Endothelial cell of umbilical vein (primary cell): ENCODE measurements at regions not wholly inside any gene's neighbourhood (a gene's known extent, or its start where the extent isn't known, plus 50 kb on each side); places are given as distances from the start of the nearest gene placed in this dataset.
A peak's percentile ranks its signal among the peaks of the same experiment; 100 is the strongest.

Experiments
- BruUV-seq: library from RNA; stranded (reverse); fragments of 400-500 nt; replicated peaks from 2 replicates; lab custom pipeline; 2021; lab: Mats Ljungman, UMichigan
- CTCF ChIA-PET: fragments of 300-600, 350-600 bp; sonication (Branson Sonifier 250); formaldehyde crosslinking; loops from one replicate; lab custom pipeline; 2021; ENCODE audit warnings: antibody characterized with exemption, inconsistent platforms; lab: Charles Lee
- POLR2A ChIA-PET: fragments of 300-600, 350-600 bp; sonication (Branson Sonifier 250); formaldehyde crosslinking; loops from one replicate; lab custom pipeline; 2021; ENCODE audit warnings: antibody characterized with exemption, inconsistent platforms; lab: Charles Lee
- DNase-seq: peaks from one replicate; pipeline ENCODE4 v3.0.0-alpha.2; 2011; ENCODE audit warnings: low read depth, low spot score
- FAIRE-seq: peaks from 2 replicates; lab custom pipeline; 2011; peaks lifted over from hg19 to GRCh38; lab: Jason Lieb, UNC
- H2AFZ ChIP-seq: 2 replicates; pipeline ENCODE4 v1.6.0; 2012; ENCODE audit warnings: low read depth, low read length, control low read depth, inconsistent platforms
- H3K27ac ChIP-seq: 2 replicates; pipeline ENCODE4 v1.5.1; 2011; ENCODE audit warnings: low read depth, mild to moderate bottlenecking, control low read depth, low read length, moderate library complexity; ENCODE audit not compliant: insufficient read depth
- H3K27me3 ChIP-seq, 2 experiments: 2 replicates each; pipeline versions ENCODE4 v1.6.0 to v1.6.1; 2011; ENCODE audit warnings: low read length in 2 of 2, mixed read lengths in 1 of 2; ENCODE audit not compliant: control insufficient read depth in 2 of 2, insufficient read depth in 2 of 2
- H3K36me3 ChIP-seq, 2 experiments: 2 replicates in 1 of 2; 3 replicates in 1 of 2; pipeline ENCODE4 v1.5.1; 2011; ENCODE audit warnings: low read length in 2 of 2, mild to moderate bottlenecking in 1 of 2, moderate library complexity in 1 of 2; ENCODE audit not compliant: control insufficient read depth in 2 of 2, insufficient read depth in 2 of 2; ENCODE audit errors: extremely low read depth in 1 of 2
- H3K4me1 ChIP-seq: 3 replicates; pipeline ENCODE4 v1.5.1; 2011; ENCODE audit warnings: mild to moderate bottlenecking, low read length; ENCODE audit not compliant: control insufficient read depth, insufficient read depth; ENCODE audit errors: extremely low read depth
- H3K4me2 ChIP-seq: 2 replicates; pipeline ENCODE4 v1.6.1; 2011; ENCODE audit warnings: low read length, control low read depth, mixed read lengths; ENCODE audit not compliant: insufficient read depth
- H3K4me3 ChIP-seq, 3 experiments: fragments of 200-600 bp in 1 of 3; sonication (generic), shearing (Covaris generic) in 1 of 3; replicated peaks in 1 of 3; 2 replicates each; pipeline ENCODE4 v1.5.1; 2011 to 2016; ENCODE audit warnings: control low read depth in 3 of 3, low read length in 3 of 3, mild to moderate bottlenecking in 2 of 3, inconsistent platforms in 1 of 3, low read depth in 1 of 3, moderate library complexity in 1 of 3; ENCODE audit not compliant: insufficient read depth in 1 of 3
- H3K79me2 ChIP-seq: 2 replicates; pipeline ENCODE4 v1.6.0; 2012; ENCODE audit warnings: low read length, inconsistent platforms; ENCODE audit not compliant: control insufficient read depth, insufficient read depth
- H3K9ac ChIP-seq: replicated peaks from 2 replicates; pipeline ENCODE3; 2011; ENCODE audit warnings: low read length, control low read depth; ENCODE audit not compliant: insufficient read depth; ENCODE audit errors: extremely low read depth
- H3K9me1 ChIP-seq: replicated peaks from 3 replicates; pipeline ENCODE4 v1.6.0; 2011; ENCODE audit warnings: mild to moderate bottlenecking, low read length; ENCODE audit not compliant: control insufficient read depth, insufficient read depth; ENCODE audit errors: extremely low read depth
- H3K9me3 ChIP-seq: replicated peaks from 2 replicates; pipeline ENCODE4 v1.5.1; 2012; ENCODE audit warnings: low read length, inconsistent platforms; ENCODE audit not compliant: control insufficient read depth, insufficient read depth
- H4K20me1 ChIP-seq: replicated peaks from 2 replicates; pipeline ENCODE3; 2011; ENCODE audit warnings: mild to moderate bottlenecking, low read length; ENCODE audit not compliant: control insufficient read depth, insufficient read depth; ENCODE audit errors: extremely low read depth
- CTCF ChIP-seq, 2 donors: IDR thresholded peaks; 1 replicate in 1 of 2; 2 replicates in 1 of 2; pipeline ENCODE4 v1.5.1; 2011; ENCODE audit warnings: low read length in 2 of 2, mild to moderate bottlenecking in 2 of 2, moderate library complexity in 2 of 2, control low read depth in 1 of 2, inconsistent platforms in 1 of 2, low read depth in 1 of 2; ENCODE audit not compliant: insufficient read depth in 1 of 2; ENCODE audit errors: extremely low read depth in 1 of 2
- EZH2 ChIP-seq: IDR thresholded peaks from 2 replicates; pipeline ENCODE4 v1.6.1; 2012; ENCODE audit warnings: borderline replicate concordance, low read depth, mild to moderate bottlenecking, moderate library complexity, low read length, inconsistent platforms; ENCODE audit not compliant: severe bottlenecking
- FOS ChIP-seq: IDR thresholded peaks from 2 replicates; pipeline ENCODE4 v1.6.1; 2011; ENCODE audit warnings: mild to moderate bottlenecking, low read length, moderate library complexity, borderline replicate concordance; ENCODE audit not compliant: insufficient read depth
- GATA2 ChIP-seq: IDR thresholded peaks from 2 replicates; pipeline ENCODE4 v1.7.0; 2011; ENCODE audit warnings: low read depth, mild to moderate bottlenecking, moderate library complexity, mixed read lengths, low read length; ENCODE audit not compliant: insufficient read length, insufficient read depth
- JUN ChIP-seq: IDR thresholded peaks from 2 replicates; pipeline ENCODE4 v1.6.1; 2011; ENCODE audit warnings: borderline replicate concordance, low read depth; ENCODE audit not compliant: insufficient read length, insufficient read depth
- MYC ChIP-seq: IDR thresholded peaks from one replicate; pipeline ENCODE4 v1.6.1; 2011; ENCODE audit warnings: mild to moderate bottlenecking, low read depth, low read length
- POLR2A ChIP-seq: IDR thresholded peaks from 2 replicates; pipeline ENCODE4 v1.6.1; 2012; ENCODE audit warnings: low read depth, mild to moderate bottlenecking, control low read depth, low read length
- POLR2AphosphoS5 ChIP-seq: IDR thresholded peaks from 2 replicates; pipeline ENCODE4 v1.6.1; 2012; ENCODE audit warnings: low read depth, mild to moderate bottlenecking, control low read depth, low read length, moderate library complexity; ENCODE audit not compliant: insufficient read depth
- dilution Hi-C: fragments of 300-500 bp; cut with MboI; formaldehyde crosslinking; loops from one replicate; pipeline ENCODE4 v1.15.0; 2019; ENCODE audit warnings: low sequenced_read_pairs; ENCODE audit not compliant: extremely low pct_ligation_motif_present
- intact Hi-C: fragments of 100-400 bp; cut with micrococcal nuclease; formaldehyde crosslinking; loops from one replicate; pipeline ENCODE4 v1.10.0; 2022
- TF ChIP-seq, protein P1 (sequence below): IDR thresholded peaks from 2 replicates; pipeline ENCODE4 v1.6.1; 2011; ENCODE audit not compliant: insufficient read depth, insufficient read length

- Histone ChIP-seq H3K4me3 (no peak overlapping the region), H3K27ac (peak overlapping the region; percentile 83), H3K79me2 (no peaks in the 10 kb centered on the region), H4K20me1 (no peaks in the 10 kb centered on the region), H3K9ac (peak overlapping the region; percentile 39), H2AFZ (peak overlapping the region; percentile 79), H3K36me3 (no peaks in the 10 kb centered on the region), H3K27me3 (no peaks in the 10 kb centered on the region), H3K4me1 (peaks cover 20% of the 10 kb centered on the region), H3K9me3 (no peaks in the 10 kb centered on the region), H3K9me1 (no peaks in the 10 kb centered on the region), H3K4me2 (peak overlapping the region; percentile 31)
- dilution Hi-C loops, result no loop called here
- DNase-seq (peak; percentile 83), FAIRE-seq (peak; percentile 93)
- TF ChIP-seq MYC, result peak; percentile 7
- TF ChIP-seq EZH2, result no peak
- no peak for TF ChIP-seq JUN
- TF ChIP-seq, protein P1, sequence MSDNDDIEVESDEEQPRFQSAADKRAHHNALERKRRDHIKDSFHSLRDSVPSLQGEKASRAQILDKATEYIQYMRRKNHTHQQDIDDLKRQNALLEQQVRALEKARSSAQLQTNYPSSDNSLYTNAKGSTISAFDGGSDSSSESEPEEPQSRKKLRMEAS, result peak; percentile 43
- peak; percentile 24 for TF ChIP-seq FOS
- TF ChIP-seq GATA2, result no peak
- no peak for TF ChIP-seq CTCF (IDR thresholded peaks at IDR 0.05; ENCODE audit: extremely low read depth in 1 of 2, insufficient read depth in 1 of 2, low read depth in 1 of 2, low read length in 2 of 2)
- no peak for TF ChIP-seq POLR2A
- no peak for TF ChIP-seq POLR2AphosphoS5
- POLR2A ChIA-PET, result interaction anchor here (0.5 to 1.0 kb wide), 3 partner anchors 10 to 132 kb away, joined by 5 to 7 read pairs (median 5); no protein-coding TSS in a partner anchor
- BruUV-seq, result no TSS peak
- CTCF ChIA-PET, result interaction anchor here (0.8 to 3.0 kb wide), 9 partner anchors 10 to 448 kb away, joined by 3 to 24 read pairs (median 4); no protein-coding TSS in a partner anchor
- intact Hi-C loops, result loop anchor here (1.0 kb wide), 1 partner anchor 11 kb away; no protein-coding TSS in a partner anchor
Observed at GRCh38 chr9:121557581-121558447, 58.2 kb upstream of the GGTA1 start.
